GM19239 (cell line): ENCODE measurements at regions not wholly inside any gene's neighbourhood (a gene's known extent, or its start where the extent isn't known, plus 50 kb on each side); places are given as distances from the start of the nearest gene placed in this dataset.
"Not testable (repeated sequence)": the region's sequence is repeated elsewhere in the genome, so short reads cannot be mapped to it uniquely, and the experiment has no call there.

Experiments
- DNase-seq: peaks from one replicate; pipeline ENCODE4 v3.0.0; 2011; ENCODE audit warnings: low spot score; ENCODE audit not compliant: insufficient read length
- FAIRE-seq: peaks from 2 replicates; lab custom pipeline; 2011; peaks lifted over from hg19 to GRCh38; lab: Jason Lieb, UNC

GRCh38 chr3:167109746-167110145 lies 270.4 kb downstream of the ZBBX start:
- DNase-seq, result no peak
- FAIRE-seq, result no peak

- no peak for DNase-seq
- FAIRE-seq, result no peak
Measured at GRCh38 chr3:167106456-167106855, 273.6 kb downstream of the ZBBX start.

- FAIRE-seq, result no peak
- DNase-seq, result no peak
Measured at GRCh38 chr3:167102071-167102470, 278.0 kb downstream of the ZBBX start.

- FAIRE-seq, result no peak
- no peak for DNase-seq
Measured at GRCh38 chr3:167100651-167101050, 279.4 kb downstream of the ZBBX start.

GRCh38 chr3:167100200-167100599 lies 279.9 kb downstream of the ZBBX start:
- no peak for DNase-seq
- FAIRE-seq, result no peak

- DNase-seq (no peak), FAIRE-seq (no peak)
Measured at GRCh38 chr3:167095976-167096375, 284.1 kb downstream of the ZBBX start.

- DNase-seq (no peak), FAIRE-seq (no peak)
Measured at GRCh38 chr3:167094632-167095031, 285.5 kb downstream of the ZBBX start.

GRCh38 chr3:167091226-167091625 lies 288.9 kb downstream of the ZBBX start:
- no peak for FAIRE-seq
- no peak for DNase-seq

GRCh38 chr3:167084545-167084944 lies 295.6 kb downstream of the ZBBX start:
- no peak for FAIRE-seq
- DNase-seq, result no peak

GRCh38 chr3:167078070-167078622 lies 302.0 kb downstream of the ZBBX start:
- no peak for FAIRE-seq
- no peak for DNase-seq

- FAIRE-seq, result no peak
- no peak for DNase-seq
Measured at GRCh38 chr3:167067787-167068161, 312.3 kb downstream of the ZBBX start.

- FAIRE-seq (no peak), DNase-seq (no peak)
Measured at GRCh38 chr3:167066977-167067786, 312.9 kb downstream of the ZBBX start.

- FAIRE-seq (no peak), DNase-seq (no peak)
Measured at GRCh38 chr3:167057581-167057980, 322.5 kb downstream of the ZBBX start.

- no peak for FAIRE-seq
- no peak for DNase-seq
Measured at GRCh38 chr3:167054926-167055325, 325.2 kb downstream of the ZBBX start.

- no peak for FAIRE-seq
Measured at GRCh38 chr3:167051421-167051820, 328.7 kb downstream of the ZBBX start.

GRCh38 chr3:167033866-167034265 lies 346.2 kb downstream of the ZBBX start:
- DNase-seq, result no peak
- FAIRE-seq, result no peak

More at GRCh38 chr3:167051421-167051820, 328.7 kb downstream of the ZBBX start:
- no peak for DNase-seq

- FAIRE-seq, result no peak
- DNase-seq, result no peak
Measured at GRCh38 chr3:167032267-167032876, 347.7 kb downstream of the ZBBX start.

GRCh38 chr3:167031364-167032049 lies 348.6 kb downstream of the ZBBX start:
- DNase-seq (no peak), FAIRE-seq (no peak)

- FAIRE-seq (no peak), DNase-seq (no peak)
Measured at GRCh38 chr3:167030082-167030725, 349.9 kb downstream of the ZBBX start.

- not testable (repeated sequence) for FAIRE-seq, DNase-seq
Measured at GRCh38 chr3:167019503-167019902, 360.6 kb downstream of the ZBBX start.
